Stomach (tissue), 8 donors: ENCODE measurements at regions not wholly inside any gene's neighbourhood (a gene's known extent, or its start where the extent isn't known, plus 50 kb on each side); places are given as distances from the start of the nearest gene placed in this dataset.

ENCODE experiments used
- DNase-seq, 2 donors: peaks; one replicate each; pipeline versions ENCODE4 v3.0.0 to v3.0.0-alpha.2; 2013 to 2019
- H3K27ac ChIP-seq, 5 donors: fragments of 200-600 bp in 4 of 5; sonication (generic) in 4 of 5; one replicate each; pipeline ENCODE4 v1.5.1; 2013 to 2019; ENCODE audit warnings: mild to moderate bottlenecking in 1 of 5, moderate library complexity in 1 of 5
- H3K27me3 ChIP-seq, 3 donors: fragments of 200-600 bp; sonication (generic); one replicate each; pipeline ENCODE4 v1.5.1; 2017 to 2019; ENCODE audit warnings: mixed run types in 1 of 3
- H3K36me3 ChIP-seq, 4 donors: fragments of 200-600 bp; sonication (generic); 1 replicate in 3 of 4; 2 replicates in 1 of 4; pipeline ENCODE4 v1.5.1; 2016 to 2019
- H3K4me1 ChIP-seq, 4 donors: fragments of 200-600 bp; sonication (generic); one replicate each; pipeline ENCODE4 v1.5.1; 2016 to 2019
- H3K4me3 ChIP-seq, 4 donors: fragments of 200-600 bp; sonication (generic) in 3 of 4; one replicate each; pipeline ENCODE4 v1.5.1; 2016 to 2019; ENCODE audit warnings: mild to moderate bottlenecking in 1 of 4
- H3K9me3 ChIP-seq, 4 donors: fragments of 200-600 bp; sonication (generic); one replicate each; pipeline ENCODE4 v1.5.1; 2016 to 2019
- EP300 ChIP-seq: sonication (generic); formaldehyde crosslinking; IDR thresholded peaks from one replicate; pipeline ENCODE4 v1.6.1; 2017; ENCODE audit warnings: antibody characterized with exemption
- POLR2A ChIP-seq, 4 donors: fragments of 450-650 bp; IDR thresholded peaks; one replicate each; pipeline ENCODE4 v1.6.1; 2016; ENCODE audit warnings: antibody characterized with exemption in 4 of 4, control low read depth in 2 of 4, mild to moderate bottlenecking in 1 of 4, moderate library complexity in 1 of 4
- POLR2AphosphoS5 ChIP-seq, 3 donors: sonication (generic); formaldehyde crosslinking; IDR thresholded peaks; one replicate each; pipeline ENCODE4 v1.6.1; 2016; ENCODE audit warnings: antibody characterized with exemption in 3 of 3
- WGBS, 5 donors: extraction: QIAGEN DNeasy Blood & Tissue Kit in 3 of 5; methylation state at CpG; one replicate each; pipeline versions ENCODE4 v1.1.5 to v1.1.7; 2013 to 2018; 5-methylcytosine and 5-hydroxymethylcytosine counted together
- intact Hi-C: fragments of 100-400 bp; cut with DNase I; formaldehyde crosslinking; loops from one replicate; pipeline ENCODE4 v1.15.1; 2023; ENCODE audit warnings: low total_unique reads
- TF ChIP-seq, protein P1 (sequence below), 7 experiments: fragments of 450-650 bp in 4 of 7; fragments of 200-600 bp in 3 of 7; sonication (generic) in 3 of 7; IDR thresholded peaks; one replicate each; pipeline ENCODE4 v1.5.1; 2016 to 2019; ENCODE audit warnings: antibody characterized with exemption in 7 of 7, control low read depth in 2 of 7, mild to moderate bottlenecking in 1 of 7
- donor health status: healthy with polysubstance abuse.
- donor health status: Bipolar disorder and iron deficiency.
- donor health status: healthy.

DNA sequence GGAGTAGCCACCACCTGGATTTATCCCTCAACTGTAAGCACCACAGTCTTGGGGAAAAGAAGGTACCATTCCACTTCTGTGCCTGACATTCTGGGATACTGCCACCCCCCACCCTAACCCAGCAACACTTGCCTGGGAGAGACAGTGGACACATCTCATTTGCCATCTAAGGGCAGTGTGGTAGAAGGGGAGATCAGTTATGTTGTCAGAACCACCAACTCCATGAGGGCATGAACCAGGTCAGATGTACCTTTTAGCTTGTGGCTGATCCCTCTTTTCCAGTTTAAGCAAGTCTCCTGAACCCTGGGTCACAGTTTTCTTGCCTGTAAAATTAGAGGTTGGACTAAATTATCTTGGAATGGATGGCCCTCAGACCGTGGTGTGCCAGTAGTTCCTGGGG lies 165.5 kb downstream of the SCP2D1 start:
- no peak for TF ChIP-seq EP300
- no peak for TF ChIP-seq POLR2AphosphoS5 (IDR thresholded peaks at IDR 0.05)
- TF ChIP-seq, protein P1, sequence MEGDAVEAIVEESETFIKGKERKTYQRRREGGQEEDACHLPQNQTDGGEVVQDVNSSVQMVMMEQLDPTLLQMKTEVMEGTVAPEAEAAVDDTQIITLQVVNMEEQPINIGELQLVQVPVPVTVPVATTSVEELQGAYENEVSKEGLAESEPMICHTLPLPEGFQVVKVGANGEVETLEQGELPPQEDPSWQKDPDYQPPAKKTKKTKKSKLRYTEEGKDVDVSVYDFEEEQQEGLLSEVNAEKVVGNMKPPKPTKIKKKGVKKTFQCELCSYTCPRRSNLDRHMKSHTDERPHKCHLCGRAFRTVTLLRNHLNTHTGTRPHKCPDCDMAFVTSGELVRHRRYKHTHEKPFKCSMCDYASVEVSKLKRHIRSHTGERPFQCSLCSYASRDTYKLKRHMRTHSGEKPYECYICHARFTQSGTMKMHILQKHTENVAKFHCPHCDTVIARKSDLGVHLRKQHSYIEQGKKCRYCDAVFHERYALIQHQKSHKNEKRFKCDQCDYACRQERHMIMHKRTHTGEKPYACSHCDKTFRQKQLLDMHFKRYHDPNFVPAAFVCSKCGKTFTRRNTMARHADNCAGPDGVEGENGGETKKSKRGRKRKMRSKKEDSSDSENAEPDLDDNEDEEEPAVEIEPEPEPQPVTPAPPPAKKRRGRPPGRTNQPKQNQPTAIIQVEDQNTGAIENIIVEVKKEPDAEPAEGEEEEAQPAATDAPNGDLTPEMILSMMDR (IDR thresholded peaks at IDR 0.05): no peak
- no peak for TF ChIP-seq POLR2A (IDR thresholded peaks at IDR 0.05)
- H3K4me1 ChIP-seq: peaks cover 0 to 4% (median under 1%) of the 10 kb centered on the region in 4 donors
- H3K36me3 ChIP-seq: no peaks in the 10 kb centered on the region
- no peaks in the 10 kb centered on the region for H3K27me3 ChIP-seq
- intact Hi-C loops: no loop called here
- no peak overlapping the region for H3K27ac ChIP-seq
- no peak overlapping the region for H3K4me3 ChIP-seq
- no peak for DNase-seq
- WGBS, 5 donors: 50 to 76% (median 67%) methylated on average over 1 of the region's 1 CpG
- H3K9me3 ChIP-seq: no peaks in the 10 kb centered on the region

GRCh38 chr20:18981962-18982539 lies 168.5 kb downstream of the SCP2D1 start:
- WGBS, 5 donors: 60 to 70% (median 63%) methylated on average over 4 to 5 of the region's 5 CpGs
- intact Hi-C loops: no loop called here
- no peaks in the 10 kb centered on the region for H3K36me3 ChIP-seq

GRCh38 chr20:18983796-18984195 lies 170.2 kb downstream of the SCP2D1 start:
- no peak for TF ChIP-seq POLR2AphosphoS5 (IDR thresholded peaks at IDR 0.05)
- no peak for TF ChIP-seq POLR2A (IDR thresholded peaks at IDR 0.05)
- TF ChIP-seq, protein P1 (IDR thresholded peaks at IDR 0.05): no peak
- TF ChIP-seq EP300: no peak
- H3K27ac ChIP-seq: peak overlapping the region in 1 of 5 donors; percentile 13
- H3K9me3 ChIP-seq: no peaks in the 10 kb centered on the region
- peaks cover 0 to 6% (median 3%) of the 10 kb centered on the region in 4 donors for H3K4me1 ChIP-seq
- H3K36me3 ChIP-seq: no peaks in the 10 kb centered on the region
- no peak overlapping the region for H3K4me3 ChIP-seq
- DNase-seq: peak in 1 of 2 donors; percentile 60
- H3K27me3 ChIP-seq: no peaks in the 10 kb centered on the region
- 34 to 70% (median 59%) methylated on average over 4 to 5 of the region's 5 CpGs for WGBS, 5 donors
- intact Hi-C loops: no loop called here

More at GRCh38 chr20:18981962-18982539, 168.5 kb downstream of the SCP2D1 start:
- Histone ChIP-seq H3K4me3 (no peak overlapping the region), H3K27ac (no peak overlapping the region), H3K4me1 (peaks cover 0 to 6% (median 3%) of the 10 kb centered on the region in 4 donors), H3K9me3 (no peaks in the 10 kb centered on the region), H3K27me3 (no peaks in the 10 kb centered on the region)
- TF ChIP-seq POLR2AphosphoS5 (IDR thresholded peaks at IDR 0.05) (no peak), POLR2A (IDR thresholded peaks at IDR 0.05) (no peak), EP300 (no peak)
- TF ChIP-seq, protein P1 (IDR thresholded peaks at IDR 0.05): no peak
- DNase-seq: no peak

GRCh38 chr20:18984238-18985200 lies 170.9 kb downstream of the SCP2D1 start:
- peak overlapping the region in 3 of 5 donors; percentile 10 to 47 (median 29) for H3K27ac ChIP-seq
- H3K9me3 ChIP-seq: no peaks in the 10 kb centered on the region
- H3K4me3 ChIP-seq: no peak overlapping the region
- intact Hi-C loops: no loop called here
- no peaks in the 10 kb centered on the region for H3K36me3 ChIP-seq
- no peaks in the 10 kb centered on the region for H3K27me3 ChIP-seq
- TF ChIP-seq POLR2AphosphoS5 (IDR thresholded peaks at IDR 0.05): no peak
- TF ChIP-seq, protein P1 (IDR thresholded peaks at IDR 0.05): no peak
- no peak for TF ChIP-seq EP300
- TF ChIP-seq POLR2A (IDR thresholded peaks at IDR 0.05): no peak
- WGBS, 5 donors: 62 to 71% (median 70%) methylated on average over 13 of the region's 13 CpGs
- DNase-seq: peak in 1 of 2 donors; percentile 70
- peaks cover 0 to 6% (median 3%) of the 10 kb centered on the region in 4 donors for H3K4me1 ChIP-seq
